Activated T-helper 1 cell treated with Interleukin-2 at 50 U/mL for 16 hours (primary cell): ENCODE measurements at regions not wholly inside any gene's neighbourhood (a gene's known extent, or its start where the extent isn't known, plus 50 kb on each side); places are given as distances from the start of the nearest gene placed in this dataset.
"Not testable (repeated sequence)": the region's sequence is repeated elsewhere in the genome, so short reads cannot be mapped to it uniquely, and the experiment has no call there.

Experiments
- DNase-seq: peaks from one replicate; pipeline ENCODE4 v3.0.0-alpha.2; 2020; ENCODE audit warnings: low read depth

DNA sequence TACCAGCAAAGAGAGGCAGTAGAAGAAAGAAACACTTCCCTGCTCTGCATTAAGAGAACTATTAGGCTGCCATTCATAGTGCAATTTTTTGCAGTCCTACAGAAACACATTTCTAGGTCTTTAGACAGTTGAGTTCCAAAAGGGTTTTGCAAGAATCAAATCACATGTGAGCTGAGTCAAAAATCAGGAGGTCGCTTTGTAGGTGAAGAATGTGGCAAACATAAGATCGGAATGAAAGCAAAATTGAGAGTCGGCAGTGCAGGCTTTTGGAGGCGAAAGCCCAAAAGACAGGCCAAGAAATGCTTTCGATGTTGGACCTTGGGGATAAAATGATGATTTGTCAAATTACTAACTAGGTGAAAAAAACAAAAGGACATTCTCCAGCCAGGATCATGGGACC, 213.5 kb upstream of the NRIP1 start:
- DNase-seq, result no peak

DNA sequence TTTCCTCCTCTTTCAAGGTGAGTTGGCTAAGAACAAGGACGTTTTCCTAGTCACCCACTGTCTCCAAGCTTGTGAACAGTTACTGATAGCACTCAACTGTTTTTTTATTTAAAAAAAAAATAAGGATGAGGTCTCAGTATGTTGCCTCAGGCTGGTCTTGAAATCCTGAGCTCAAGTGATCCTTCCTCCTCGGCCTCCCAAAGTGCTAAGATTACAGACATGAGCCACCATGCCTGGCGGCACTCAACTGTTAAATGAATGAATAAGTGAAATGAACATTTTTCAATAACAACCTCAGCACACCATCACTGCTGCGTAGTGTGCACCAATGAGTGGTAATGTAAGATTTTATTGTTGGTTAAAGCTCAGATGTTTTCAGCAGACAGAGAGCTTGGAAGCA, 214.1 kb upstream of the NRIP1 start:
- DNase-seq, result no peak

DNA sequence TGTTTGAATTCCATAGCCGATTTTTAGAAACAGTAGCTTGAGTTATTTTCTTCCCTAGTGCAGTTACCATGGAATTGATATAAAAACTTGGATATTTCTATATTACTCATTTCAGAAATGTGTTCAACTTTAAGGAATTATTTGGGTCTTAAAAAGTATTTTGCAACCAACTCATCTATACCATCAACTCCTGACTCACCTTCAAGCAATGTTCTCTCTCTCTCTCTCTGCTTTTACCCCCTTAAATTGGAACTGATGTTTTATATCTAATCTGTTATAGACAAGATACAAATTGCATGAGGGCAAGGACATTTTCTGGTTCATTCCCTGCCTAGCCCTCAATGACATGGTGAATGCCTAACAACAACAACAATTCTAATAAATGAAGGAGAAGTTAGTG, 214.7 kb upstream of the NRIP1 start:
- no peak for DNase-seq

DNA sequence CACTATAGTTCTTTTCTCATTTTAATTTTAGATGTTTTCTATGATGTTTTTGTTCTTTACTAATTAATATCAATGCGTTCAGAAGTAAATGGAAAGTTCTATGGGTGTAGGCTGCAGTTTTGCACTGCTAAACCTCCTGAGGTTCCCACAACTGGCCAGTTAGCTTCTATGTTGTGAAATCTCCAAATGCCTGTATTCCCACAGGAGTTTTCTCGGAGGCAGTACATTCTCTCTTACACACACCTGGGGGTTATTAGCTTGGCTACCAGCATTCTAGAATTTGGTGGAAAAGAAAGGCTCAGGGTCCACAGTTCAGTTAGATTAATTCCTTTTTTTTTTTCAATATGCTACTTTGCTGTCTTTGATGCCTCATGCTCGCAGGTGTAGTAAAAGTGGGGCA, 216.9 kb upstream of the NRIP1 start:
- no peak for DNase-seq

DNA sequence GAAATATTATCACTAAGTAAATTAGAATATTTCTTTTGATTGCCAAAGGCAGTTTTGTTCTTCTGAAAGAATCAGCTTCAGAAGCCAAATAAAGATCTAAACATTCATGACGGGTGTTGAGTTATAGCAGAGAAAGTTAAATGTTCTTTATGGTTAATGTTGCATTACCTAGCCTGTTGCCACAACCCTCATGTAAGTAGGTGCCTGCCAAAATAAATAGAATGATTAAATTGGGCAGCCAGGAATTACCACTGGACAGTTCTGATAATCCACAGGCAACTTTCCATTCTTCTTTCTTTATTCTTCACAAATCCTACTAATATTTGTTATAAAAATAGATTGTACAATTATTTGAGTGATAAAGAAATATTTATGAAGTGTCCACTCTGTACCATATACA, 217.9 kb upstream of the NRIP1 start:
- DNase-seq, result no peak

DNA sequence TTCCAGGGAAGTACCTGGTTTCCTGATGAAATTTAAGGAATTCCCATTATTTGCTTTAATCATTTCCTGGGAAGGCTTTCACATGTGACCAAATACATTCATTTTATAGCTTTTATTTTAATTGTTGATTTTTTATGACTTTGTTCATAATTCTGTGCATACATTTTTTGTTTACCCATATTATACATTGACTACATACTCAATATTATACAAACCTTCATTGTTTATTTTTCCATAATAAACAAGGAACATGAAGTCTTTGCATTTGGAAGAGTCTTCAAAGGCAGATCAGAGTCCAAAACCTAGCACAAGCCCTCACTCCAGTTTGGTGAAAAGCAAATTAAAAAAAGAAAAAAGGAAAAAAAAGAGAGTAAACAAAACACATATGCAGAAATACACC, 218.3 kb upstream of the NRIP1 start:
- DNase-seq, result no peak

DNA sequence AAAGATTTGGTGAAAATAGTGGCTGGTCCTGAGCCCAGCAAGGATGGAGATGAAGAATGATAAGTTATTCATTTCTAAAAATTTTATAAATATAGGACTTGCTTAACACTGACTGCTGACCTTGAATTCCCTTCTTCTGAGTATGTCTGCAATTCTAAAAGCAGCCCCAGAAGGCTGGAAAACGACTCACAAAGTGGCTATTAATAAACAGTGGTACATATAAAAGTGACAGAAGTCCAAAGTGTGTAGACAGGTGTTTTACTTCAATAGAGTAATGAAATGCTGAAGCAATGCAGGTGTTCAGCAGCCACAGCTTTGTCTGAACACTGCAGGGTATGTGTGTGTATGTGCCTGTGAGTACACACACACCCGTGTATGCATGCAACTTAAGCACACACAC, 219.0 kb upstream of the NRIP1 start:
- DNase-seq, result no peak

DNA sequence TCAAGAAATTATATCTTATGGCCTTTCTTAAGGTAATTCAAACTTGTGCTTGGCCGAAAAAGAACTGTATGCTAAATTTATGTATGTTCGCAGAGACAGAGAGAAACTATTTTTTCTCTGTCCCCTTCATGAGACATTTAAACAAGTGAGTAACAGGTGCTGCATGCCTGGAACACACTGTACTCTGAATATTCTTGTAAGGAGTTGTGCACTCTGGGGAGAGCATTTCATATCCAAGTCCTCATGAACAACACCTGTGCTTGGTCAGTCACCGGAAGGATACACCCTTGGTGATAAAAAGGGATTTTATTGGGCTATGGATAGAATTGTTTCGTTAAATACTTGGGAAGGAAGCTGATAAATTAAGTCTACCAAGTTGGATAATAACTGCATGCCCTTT, 220.8 kb upstream of the NRIP1 start:
- no peak for DNase-seq

DNA sequence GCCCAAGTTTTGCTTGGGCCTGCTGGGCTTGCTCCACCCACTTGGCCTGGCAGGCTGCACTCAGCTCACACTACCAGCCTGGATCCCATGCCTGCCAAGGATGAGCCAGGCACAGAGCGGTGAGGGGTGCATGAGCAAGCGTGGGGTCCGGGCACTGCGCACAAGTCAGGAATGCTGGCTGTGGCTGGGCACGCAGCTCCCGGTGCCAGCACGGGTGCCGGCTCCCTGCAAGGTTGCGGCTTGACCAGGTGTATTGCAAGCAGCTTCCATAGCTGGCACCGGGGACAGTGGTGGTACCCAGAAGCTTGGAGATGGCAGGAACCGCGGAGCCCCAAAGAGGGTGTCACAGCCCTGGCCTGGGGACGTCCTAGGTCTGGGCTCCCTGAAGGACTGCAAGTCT, 224.4 kb upstream of the NRIP1 start:
- no peak for DNase-seq

DNA sequence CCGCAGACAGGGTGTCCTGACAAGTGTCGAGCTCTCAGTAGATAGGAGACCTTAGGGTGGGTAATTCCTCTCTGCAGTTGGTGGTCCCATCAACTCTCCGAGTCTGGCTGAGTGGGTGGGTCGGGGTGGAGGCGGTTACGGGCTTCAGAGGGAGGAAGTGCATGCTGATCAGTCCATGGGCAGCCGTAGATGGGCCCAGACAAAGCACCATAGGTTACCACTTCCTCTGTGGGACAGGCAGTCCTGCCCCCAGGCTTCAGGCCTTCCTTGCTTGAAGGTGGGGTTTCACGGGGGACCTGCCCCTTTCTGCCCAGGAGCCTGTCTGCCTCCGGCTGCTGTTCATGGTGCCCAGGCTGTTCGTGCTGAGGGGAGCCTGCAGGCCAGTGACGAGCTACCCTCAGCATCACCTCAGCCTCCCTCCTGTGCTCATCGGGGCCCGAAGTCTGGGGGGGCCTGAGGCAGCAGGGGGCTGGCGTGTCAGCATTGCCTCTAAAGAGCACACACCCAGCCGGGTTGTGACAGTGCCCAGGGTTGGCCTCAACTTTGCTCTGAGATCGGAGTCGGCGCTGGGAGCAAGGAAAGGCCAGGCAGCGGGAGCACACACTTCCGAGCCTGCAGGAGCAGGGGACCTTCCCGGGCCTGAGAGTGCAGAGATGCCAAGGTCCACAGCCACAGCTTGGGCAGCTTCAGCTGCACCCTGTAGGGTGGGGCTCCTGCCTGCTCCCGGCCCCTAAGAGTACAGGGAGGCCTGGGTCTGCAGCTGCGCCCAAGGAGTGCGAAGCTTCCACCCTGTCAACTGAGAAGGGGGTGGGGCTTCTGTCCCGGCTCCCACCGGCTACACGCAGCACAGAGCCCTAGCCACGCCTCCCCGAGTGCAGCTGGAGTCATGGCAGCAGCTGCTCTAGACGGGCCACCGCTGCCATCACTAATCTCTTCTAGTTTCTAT, 225.4 kb upstream of the NRIP1 start:
- no peak for DNase-seq

DNA sequence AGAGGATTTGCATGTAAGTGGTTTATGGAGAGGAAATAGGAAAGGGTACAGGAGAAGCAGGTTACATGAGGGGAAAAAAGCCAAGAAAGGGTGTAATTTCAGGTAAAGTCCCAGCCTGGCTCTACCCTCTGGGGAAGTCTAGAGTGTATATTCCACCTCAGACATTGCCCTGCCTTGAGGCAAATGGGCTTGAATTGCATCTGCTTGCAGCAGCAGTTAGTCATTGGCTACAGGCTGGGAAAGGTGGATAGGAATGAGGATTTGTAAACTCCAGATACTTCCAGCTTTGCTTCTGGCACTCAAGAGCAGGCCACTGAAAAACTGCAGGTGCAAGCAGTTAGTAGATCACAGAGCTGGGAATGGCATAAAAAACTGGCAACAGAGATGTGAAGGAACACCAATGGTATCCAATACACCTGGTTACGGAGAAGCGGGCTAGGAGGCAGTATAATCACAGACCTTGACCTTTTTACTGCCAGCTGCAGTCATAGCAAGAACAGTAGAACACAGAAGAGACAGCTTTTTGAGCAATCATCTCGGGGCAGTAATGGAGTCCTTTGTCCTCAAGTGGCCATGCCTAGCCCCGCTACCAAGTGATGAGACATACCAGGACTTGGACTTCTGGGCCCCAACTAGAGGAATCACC, 226.9 kb upstream of the NRIP1 start:
- no peak for DNase-seq

DNA sequence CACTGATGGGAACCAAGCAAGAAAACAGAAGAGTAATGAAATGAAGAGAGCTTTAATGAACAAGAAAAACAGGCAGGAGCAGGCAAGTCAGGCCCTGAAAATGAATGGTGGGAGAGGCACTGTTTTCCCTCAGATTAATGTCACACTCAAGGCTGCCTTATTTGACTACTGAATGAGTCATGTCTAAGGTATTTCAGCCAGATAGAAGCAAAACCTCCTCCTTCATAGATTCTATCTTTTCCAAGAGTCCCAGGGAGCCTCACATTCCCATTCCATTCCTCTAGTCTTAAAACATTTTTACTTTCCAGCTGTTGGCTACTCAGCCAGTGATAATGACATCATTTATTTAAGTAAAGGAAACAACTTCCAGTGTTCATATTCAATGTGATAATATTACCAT, 228.4 kb upstream of the NRIP1 start:
- no peak for DNase-seq

DNA sequence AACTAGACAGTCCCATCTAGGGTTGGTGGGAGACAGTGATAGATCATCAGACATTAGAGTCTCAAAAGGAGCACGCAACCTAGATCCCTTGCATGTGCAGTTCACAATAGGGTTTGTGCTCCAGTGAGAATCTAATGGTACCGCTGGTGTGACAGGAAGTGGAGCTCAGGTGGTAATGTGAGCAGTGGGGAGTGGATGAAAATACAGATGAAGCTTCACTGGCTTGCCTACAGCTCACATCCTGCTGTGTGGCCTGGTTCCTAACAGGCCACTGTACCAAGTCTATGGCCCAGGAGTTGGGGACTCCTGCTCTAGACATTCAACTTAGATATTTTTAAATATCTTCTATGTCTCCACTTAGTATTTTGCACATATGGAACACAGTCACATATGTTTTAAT, 231.1 kb upstream of the NRIP1 start:
- DNase-seq, result no peak

DNA sequence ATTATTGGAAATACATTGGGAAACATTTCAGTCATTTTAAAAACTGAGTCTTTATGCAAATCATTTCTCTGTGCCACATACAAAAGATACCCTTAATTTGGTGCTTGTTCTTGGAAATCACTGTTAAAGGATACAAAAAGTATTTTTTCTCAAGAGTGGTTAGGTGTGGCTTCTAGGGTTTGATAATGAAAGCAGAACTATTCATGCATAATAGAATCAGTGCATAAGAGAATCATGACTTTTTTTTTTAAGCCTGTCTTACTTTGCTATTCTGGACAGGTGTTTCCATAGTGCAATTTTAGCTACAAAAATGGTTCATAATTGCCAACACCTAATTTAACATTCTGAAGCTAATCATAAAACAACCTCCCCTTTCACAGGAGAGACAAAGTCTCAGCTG, 233.0 kb upstream of the NRIP1 start:
- no peak for DNase-seq

DNA sequence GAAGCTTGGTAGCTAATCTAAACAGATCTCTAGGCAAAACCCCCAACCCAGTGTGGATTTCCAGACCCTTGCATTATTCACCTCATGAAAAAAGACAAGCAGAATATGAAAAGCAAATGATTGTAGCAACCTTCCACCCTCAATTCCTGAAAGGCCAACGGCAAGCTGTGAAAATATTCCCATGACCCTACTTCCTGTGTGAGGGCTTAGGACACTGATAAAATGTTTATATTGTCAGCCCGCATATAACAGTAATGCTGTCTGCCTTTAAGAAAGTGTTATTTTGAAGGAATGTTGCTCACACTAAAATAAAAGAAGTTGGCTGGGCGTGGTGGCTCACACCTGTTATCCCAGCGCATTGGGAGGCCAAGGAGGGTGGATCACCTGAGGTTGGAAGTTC, 233.5 kb upstream of the NRIP1 start:
- no peak for DNase-seq

DNA sequence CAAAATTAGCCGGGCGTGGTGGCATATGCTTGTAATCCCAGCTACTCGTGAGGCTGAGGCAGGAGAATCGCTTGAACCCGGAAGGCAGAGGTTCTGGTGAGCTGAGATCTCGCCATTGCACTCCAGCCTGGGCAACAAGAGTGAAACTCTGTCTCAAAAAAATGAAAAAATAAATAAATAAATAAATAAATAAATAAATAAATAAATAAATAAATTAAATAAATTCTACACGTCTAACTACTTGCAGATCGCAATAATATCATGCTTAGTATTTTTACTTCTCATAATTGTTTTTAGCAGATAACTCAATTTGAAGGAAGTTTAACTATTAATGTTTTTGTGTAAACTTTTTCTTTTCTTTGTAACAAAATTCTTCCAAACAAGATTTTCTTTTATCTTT, 234.0 kb upstream of the NRIP1 start:
- not testable (repeated sequence) for DNase-seq

DNA sequence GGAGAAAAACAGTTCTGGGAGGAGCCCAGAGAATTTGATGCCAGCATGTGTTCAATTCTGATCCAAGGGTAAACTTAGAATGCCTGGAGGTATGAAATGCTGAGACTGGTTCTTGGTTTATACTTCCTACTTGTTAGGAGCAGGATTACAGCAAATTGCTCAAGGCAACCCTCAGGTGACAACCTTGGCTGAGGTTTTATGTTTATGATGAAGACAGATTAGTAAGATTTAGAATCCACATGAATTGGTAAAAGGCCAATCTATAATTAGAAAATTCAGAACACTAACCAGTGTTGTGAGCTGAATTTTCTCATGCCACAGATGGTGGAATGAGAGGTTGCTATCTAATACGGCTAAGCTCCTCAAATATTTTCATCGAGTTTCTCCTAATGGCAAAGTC, 235.3 kb upstream of the NRIP1 start:
- no peak for DNase-seq

DNA sequence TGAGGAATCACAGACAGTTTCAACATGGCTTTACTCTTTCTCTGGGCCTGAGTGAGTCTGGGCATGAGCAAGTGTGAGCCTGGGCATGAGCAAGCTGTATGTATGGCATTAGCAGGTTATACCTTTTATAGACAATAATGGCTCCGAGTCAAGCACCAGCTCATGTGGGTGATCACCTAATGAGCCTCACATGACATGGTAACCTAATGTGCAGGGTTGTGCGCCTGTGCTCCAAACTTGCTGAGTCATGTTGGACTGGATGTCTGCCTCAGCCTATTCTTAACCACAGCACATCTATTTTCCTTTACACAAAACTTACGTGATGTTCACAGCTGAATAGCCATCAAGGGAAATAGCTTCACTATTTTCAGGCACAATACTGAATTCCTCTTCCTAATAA, 236.2 kb upstream of the NRIP1 start:
- DNase-seq, result no peak

DNA sequence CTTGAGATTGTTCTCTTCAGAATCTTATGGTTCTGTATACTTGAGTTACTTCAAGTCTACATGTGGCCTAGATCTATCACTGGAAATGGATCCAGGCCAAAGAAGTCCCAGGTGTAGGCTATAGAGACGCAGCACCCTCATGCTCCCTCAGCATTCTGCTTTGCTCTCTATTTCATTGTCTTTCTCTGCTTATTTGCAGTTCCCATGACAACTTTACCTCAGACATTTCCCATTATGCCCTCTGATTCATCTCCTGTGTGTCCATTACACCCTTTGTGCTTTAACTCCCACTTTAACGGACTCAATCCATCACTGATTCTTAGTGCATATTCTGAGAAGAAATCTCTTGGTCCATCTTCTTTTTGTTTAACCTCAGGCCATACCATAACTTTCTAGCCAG, 236.9 kb upstream of the NRIP1 start:
- DNase-seq, result no peak

DNA sequence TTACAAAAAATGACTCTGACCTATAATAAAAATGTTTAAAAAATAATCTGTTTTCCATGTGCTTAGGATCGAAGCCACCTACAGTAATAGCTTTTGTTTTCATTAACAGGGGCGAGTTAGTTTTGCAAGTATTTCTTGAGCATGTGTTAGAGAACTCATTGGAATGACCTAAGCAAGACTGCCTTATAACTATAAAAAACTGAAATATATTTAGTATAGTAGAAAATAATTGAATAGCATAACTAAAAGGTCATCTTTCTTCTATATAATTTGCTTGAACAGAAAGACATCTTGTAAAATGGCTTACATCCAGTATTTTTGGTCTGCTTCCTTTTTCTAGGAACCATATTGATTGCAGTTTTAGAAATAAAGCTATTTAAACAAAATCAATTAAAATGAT, 241.5 kb upstream of the NRIP1 start:
- no peak for DNase-seq

DNA sequence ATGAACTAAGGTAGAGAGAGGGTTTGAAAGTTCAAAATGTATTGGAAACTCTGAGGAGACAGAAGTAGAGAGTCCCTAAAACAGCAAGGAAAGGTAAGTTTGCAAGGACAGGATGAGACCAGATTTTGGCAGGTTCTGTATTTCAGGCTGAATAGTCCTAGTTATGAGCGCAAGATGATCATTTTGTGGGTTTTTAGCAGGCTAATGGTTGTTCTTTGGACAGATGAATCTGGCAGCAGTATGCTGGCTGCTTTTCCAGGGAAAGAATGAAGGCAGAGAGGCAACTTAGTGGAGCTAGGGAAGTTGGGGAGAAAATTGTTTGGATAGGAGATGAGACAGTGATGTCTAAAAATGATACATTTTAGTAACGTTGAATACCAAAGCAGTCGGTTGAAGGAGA, 243.5 kb upstream of the NRIP1 start:
- DNase-seq, result no peak

DNA sequence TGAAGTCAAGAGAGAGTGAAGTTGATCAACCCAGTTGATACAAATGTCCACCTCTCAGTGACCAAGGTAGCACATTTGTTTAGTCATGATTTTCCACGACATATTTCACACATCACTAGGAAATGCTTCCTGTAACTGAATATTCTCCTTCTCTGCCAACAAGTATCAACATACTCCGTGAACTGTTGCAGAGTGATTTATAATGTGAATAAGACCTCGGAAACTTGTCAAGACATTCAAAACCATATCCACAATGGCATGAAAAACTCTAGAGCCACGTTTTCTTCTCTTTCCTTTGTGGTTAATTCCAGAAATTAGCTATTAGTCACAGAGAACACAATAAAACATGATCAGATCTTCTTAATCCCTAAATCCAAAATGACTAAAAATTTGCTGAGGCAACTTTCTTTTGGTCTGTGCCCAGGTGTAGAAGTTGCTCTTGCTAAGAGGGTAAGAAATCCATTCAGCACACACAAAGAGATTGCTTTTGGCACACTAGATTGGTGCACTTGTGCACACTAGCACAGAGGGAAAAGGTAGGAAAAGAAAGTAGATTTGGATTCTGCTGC, 244.3 kb upstream of the NRIP1 start:
- no peak for DNase-seq

DNA sequence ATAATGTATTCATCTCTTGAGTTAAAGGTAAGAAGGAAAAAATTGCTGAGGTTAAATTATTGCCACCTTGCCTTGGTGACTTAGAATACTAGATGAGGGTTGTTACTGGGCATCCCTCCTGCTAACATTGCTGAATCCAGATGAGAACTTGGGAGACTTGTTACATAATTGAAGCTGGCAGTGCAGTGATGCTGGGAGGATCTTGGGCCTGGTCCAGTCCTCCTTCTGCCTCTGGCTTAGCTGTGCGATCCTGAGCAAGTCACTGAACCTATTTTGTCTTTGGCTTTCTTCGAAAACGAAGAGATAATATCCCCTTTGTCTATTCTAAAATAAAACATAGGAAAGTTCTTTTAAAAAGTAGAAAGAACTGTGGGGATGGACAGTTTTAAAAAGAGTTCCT, 244.9 kb upstream of the NRIP1 start:
- no peak for DNase-seq

DNA sequence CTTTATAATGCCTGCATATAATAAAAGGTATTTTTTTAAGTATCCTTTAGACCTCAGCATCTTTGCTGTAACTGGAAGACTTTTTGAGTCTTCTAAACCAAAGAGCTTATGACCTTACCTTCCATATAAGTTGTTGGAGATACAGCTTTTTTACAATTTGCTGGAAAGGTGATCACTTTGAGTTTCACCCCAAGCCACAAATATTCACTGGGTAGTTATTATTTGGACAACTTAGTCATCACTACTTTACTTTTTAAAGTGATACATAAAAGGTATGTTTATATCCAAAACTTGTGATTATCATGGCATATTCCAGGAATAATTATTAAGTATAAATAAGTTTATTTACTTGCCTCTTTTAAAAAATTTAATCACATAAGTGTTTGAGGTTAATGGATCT, 246.7 kb upstream of the NRIP1 start:
- no peak for DNase-seq
